Esophagus muscularis mucosa (tissue), 4 donors: ENCODE measurements at regions not wholly inside any gene's neighbourhood (a gene's known extent, or its start where the extent isn't known, plus 50 kb on each side); places are given as distances from the start of the nearest gene placed in this dataset.

ENCODE experiments used
- DNase-seq: peaks from one replicate; pipeline ENCODE4 v3.0.0-alpha.2; 2017; ENCODE audit errors: extremely low spot score
- H3K27ac ChIP-seq, 4 donors: fragments of 200-600 bp; sonication (generic); replicated peaks in 1 of 4; 1 replicate in 3 of 4; 2 replicates in 1 of 4; pipeline ENCODE4 v1.5.1; 2016 to 2019; ENCODE audit warnings: mild to moderate bottlenecking in 1 of 4
- H3K27me3 ChIP-seq, 4 donors: fragments of 200-600 bp; sonication (generic); one replicate each; pipeline versions ENCODE4 v1.5.1 to v1.6.0; 2016 to 2019
- H3K36me3 ChIP-seq, 4 donors: fragments of 200-600 bp; sonication (generic); one replicate each; pipeline ENCODE4 v1.5.1; 2016 to 2019
- H3K4me1 ChIP-seq, 4 donors: fragments of 200-600 bp; sonication (generic); one replicate each; pipeline ENCODE4 v1.5.1; 2016 to 2019
- H3K4me3 ChIP-seq, 4 donors: fragments of 200-600 bp; sonication (generic); 1 replicate in 2 of 4; 2 replicates in 2 of 4; pipeline ENCODE4 v1.5.1; 2016 to 2019; ENCODE audit warnings: mild to moderate bottlenecking in 4 of 4, moderate library complexity in 1 of 4
- H3K9me3 ChIP-seq, 4 donors: fragments of 200-600 bp; sonication (generic); 1 replicate in 3 of 4; 2 replicates in 1 of 4; pipeline ENCODE4 v1.5.1; 2016 to 2019
- CTCF ChIP-seq, 3 experiments: fragments of 200-600 bp in 2 of 3; fragments of 450-650 bp in 1 of 3; sonication (generic) in 2 of 3; IDR thresholded peaks; one replicate each; pipeline ENCODE4 v1.5.1; 2017 to 2019; ENCODE audit warnings: antibody characterized with exemption in 3 of 3, mild to moderate bottlenecking in 2 of 3, moderate library complexity in 1 of 3
- EP300 ChIP-seq: sonication (generic); formaldehyde crosslinking; IDR thresholded peaks from one replicate; pipeline ENCODE4 v1.6.1; 2017; ENCODE audit warnings: antibody characterized with exemption
- POLR2A ChIP-seq: fragments of 450-650 bp; IDR thresholded peaks from one replicate; pipeline ENCODE4 v1.6.1; 2017; ENCODE audit warnings: antibody characterized with exemption, moderate library complexity, mild to moderate bottlenecking, low read depth
- POLR2AphosphoS5 ChIP-seq, 2 donors: sonication (generic); formaldehyde crosslinking; IDR thresholded peaks; one replicate each; pipeline ENCODE4 v1.6.1; 2017; ENCODE audit warnings: antibody characterized with exemption in 2 of 2
- WGBS: methylation state at CpG from one replicate; pipeline ENCODE4 v1.1.5; 2018; 5-methylcytosine and 5-hydroxymethylcytosine counted together
- intact Hi-C: fragments of 100-400 bp; cut with DNase I; formaldehyde crosslinking; loops from one replicate; pipeline ENCODE4 v1.15.1; 2023

- TF ChIP-seq CTCF (IDR thresholded peaks at IDR 0.05) (no peak), EP300 (no peak), POLR2A (no peak), POLR2AphosphoS5 (IDR thresholded peaks at IDR 0.05) (no peak)
- 69% methylated on average over 3 of the region's 3 CpGs for WGBS
Observed at GRCh38 chr3:189493271-189493670, 137.9 kb upstream of the TP63 start.

GRCh38 chr3:189494632-189495031 lies 136.6 kb upstream of the TP63 start:
- H3K4me1 ChIP-seq = no peaks in the 10 kb centered on the region
- no peaks in the 10 kb centered on the region for H3K36me3 ChIP-seq
- H3K9me3 ChIP-seq = no peaks in the 10 kb centered on the region
- no peaks in the 10 kb centered on the region for H3K27me3 ChIP-seq
- no peak for DNase-seq
- H3K4me3 ChIP-seq = no peak overlapping the region
- 93% methylated on average over 1 of the region's 1 CpG for WGBS
- intact Hi-C loops = no loop called here
- no peak overlapping the region for H3K27ac ChIP-seq
- TF ChIP-seq EP300 (no peak), POLR2AphosphoS5 (IDR thresholded peaks at IDR 0.05) (no peak)

More at GRCh38 chr3:189493271-189493670, 137.9 kb upstream of the TP63 start:
- no peaks in the 10 kb centered on the region for H3K36me3 ChIP-seq
- no peaks in the 10 kb centered on the region for H3K27me3 ChIP-seq
- H3K4me3 ChIP-seq = no peak overlapping the region
- no peaks in the 10 kb centered on the region for H3K9me3 ChIP-seq
- no peaks in the 10 kb centered on the region for H3K4me1 ChIP-seq
- no peak for DNase-seq
- H3K27ac ChIP-seq = no peak overlapping the region
- intact Hi-C loops = no loop called here

- intact Hi-C loops = no loop called here
- H3K4me1 ChIP-seq = no peaks in the 10 kb centered on the region
- H3K9me3 ChIP-seq = no peaks in the 10 kb centered on the region
- H3K27ac ChIP-seq = no peak overlapping the region
- TF ChIP-seq POLR2AphosphoS5 (IDR thresholded peaks at IDR 0.05) (no peak), EP300 (no peak), POLR2A (no peak), CTCF (IDR thresholded peaks at IDR 0.05) (no peak)
- no peak overlapping the region for H3K4me3 ChIP-seq
- no peak for DNase-seq
- whole genome bisulfite sequencing = 57% methylated on average over 6 of the region's 6 CpGs
- H3K27me3 ChIP-seq = no peaks in the 10 kb centered on the region
- no peaks in the 10 kb centered on the region for H3K36me3 ChIP-seq
Observed at GRCh38 chr3:189496375-189497138, 134.6 kb upstream of the TP63 start.

GRCh38 chr3:189498995-189499704 lies 132.0 kb upstream of the TP63 start:
- 78% methylated on average over 4 of the region's 4 CpGs for WGBS
- Histone ChIP-seq H3K4me1 (no peaks in the 10 kb centered on the region), H3K36me3 (no peaks in the 10 kb centered on the region), H3K9me3 (no peaks in the 10 kb centered on the region), H3K27ac (no peak overlapping the region), H3K27me3 (no peaks in the 10 kb centered on the region), H3K4me3 (no peak overlapping the region)
- no peak for TF ChIP-seq CTCF (IDR thresholded peaks at IDR 0.05)
- TF ChIP-seq POLR2AphosphoS5 (IDR thresholded peaks at IDR 0.05) = no peak
- TF ChIP-seq EP300 = no peak
- DNase-seq = no peak
- intact Hi-C loops = no loop called here

- intact Hi-C loops = no loop called here
Observed at GRCh38 chr3:189500299-189500698, 130.9 kb upstream of the TP63 start.

More at GRCh38 chr3:189500299-189500698, 130.9 kb upstream of the TP63 start:
- H3K27me3 ChIP-seq = no peaks in the 10 kb centered on the region
- H3K4me3 ChIP-seq = no peak overlapping the region
- TF ChIP-seq EP300 = no peak
- TF ChIP-seq CTCF (IDR thresholded peaks at IDR 0.05) = no peak
- no peak for TF ChIP-seq POLR2AphosphoS5 (IDR thresholded peaks at IDR 0.05)
- no peak for TF ChIP-seq POLR2A
- no peak overlapping the region for H3K27ac ChIP-seq
- H3K4me1 ChIP-seq = no peaks in the 10 kb centered on the region
- no peaks in the 10 kb centered on the region for H3K36me3 ChIP-seq
- no peaks in the 10 kb centered on the region for H3K9me3 ChIP-seq
- no peak for DNase-seq
- 96% methylated on average over 4 of the region's 4 CpGs for WGBS
